ENCODE measurements at regions not wholly inside any gene's neighbourhood (a gene's known extent, or its start where the extent isn't known, plus 50 kb on each side); places are given as distances from the start of the nearest gene placed in this dataset.

- H3K36me3 ChIP-seq (ENCODE audit: control insufficient read depth, low read length), result no peaks in the 10 kb centered on the region
- H4K20me1 ChIP-seq (ENCODE audit: control insufficient read depth, insufficient read depth, low read depth, low read length), result no peaks in the 10 kb centered on the region
- no peak for TF ChIP-seq EZH2phosphoT487 (IDR thresholded peaks at IDR 0.05; ENCODE audit: borderline replicate concordance, low read length)
- TF ChIP-seq, protein P1, sequence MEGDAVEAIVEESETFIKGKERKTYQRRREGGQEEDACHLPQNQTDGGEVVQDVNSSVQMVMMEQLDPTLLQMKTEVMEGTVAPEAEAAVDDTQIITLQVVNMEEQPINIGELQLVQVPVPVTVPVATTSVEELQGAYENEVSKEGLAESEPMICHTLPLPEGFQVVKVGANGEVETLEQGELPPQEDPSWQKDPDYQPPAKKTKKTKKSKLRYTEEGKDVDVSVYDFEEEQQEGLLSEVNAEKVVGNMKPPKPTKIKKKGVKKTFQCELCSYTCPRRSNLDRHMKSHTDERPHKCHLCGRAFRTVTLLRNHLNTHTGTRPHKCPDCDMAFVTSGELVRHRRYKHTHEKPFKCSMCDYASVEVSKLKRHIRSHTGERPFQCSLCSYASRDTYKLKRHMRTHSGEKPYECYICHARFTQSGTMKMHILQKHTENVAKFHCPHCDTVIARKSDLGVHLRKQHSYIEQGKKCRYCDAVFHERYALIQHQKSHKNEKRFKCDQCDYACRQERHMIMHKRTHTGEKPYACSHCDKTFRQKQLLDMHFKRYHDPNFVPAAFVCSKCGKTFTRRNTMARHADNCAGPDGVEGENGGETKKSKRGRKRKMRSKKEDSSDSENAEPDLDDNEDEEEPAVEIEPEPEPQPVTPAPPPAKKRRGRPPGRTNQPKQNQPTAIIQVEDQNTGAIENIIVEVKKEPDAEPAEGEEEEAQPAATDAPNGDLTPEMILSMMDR (IDR thresholded peaks at IDR 0.05; ENCODE audit: low read depth, low read length, poor library complexity, severe bottlenecking), result no peak
- no peak overlapping the region for H3K4me2 ChIP-seq (ENCODE audit: low read length)
- H3F3A ChIP-seq (ENCODE audit: control insufficient read depth, insufficient read depth), result no peaks in the 10 kb centered on the region
- no peaks in the 10 kb centered on the region for H3K4me1 ChIP-seq (ENCODE audit: control insufficient read depth, low read length)
- H3K27me3 ChIP-seq (ENCODE audit: control insufficient read depth, low read length), result no peaks in the 10 kb centered on the region
- H3K9me3 ChIP-seq (ENCODE audit: control insufficient read depth, insufficient read depth, low read length), result no peaks in the 10 kb centered on the region
- H3K79me2 ChIP-seq (ENCODE audit: control insufficient read depth, low read length), result no peaks in the 10 kb centered on the region
- H3K9me2 ChIP-seq (replicated peaks; ENCODE audit: control insufficient read depth, low read length), result no peaks in the 10 kb centered on the region
- no peak overlapping the region for H3K4me3 ChIP-seq (ENCODE audit: low read length)
- no peak overlapping the region for H3K27ac ChIP-seq (ENCODE audit: low read depth, low read length)
Measured at GRCh38 chr1:82392513-82392912, 591.8 kb downstream of the ADGRL2 start.

DNA sequence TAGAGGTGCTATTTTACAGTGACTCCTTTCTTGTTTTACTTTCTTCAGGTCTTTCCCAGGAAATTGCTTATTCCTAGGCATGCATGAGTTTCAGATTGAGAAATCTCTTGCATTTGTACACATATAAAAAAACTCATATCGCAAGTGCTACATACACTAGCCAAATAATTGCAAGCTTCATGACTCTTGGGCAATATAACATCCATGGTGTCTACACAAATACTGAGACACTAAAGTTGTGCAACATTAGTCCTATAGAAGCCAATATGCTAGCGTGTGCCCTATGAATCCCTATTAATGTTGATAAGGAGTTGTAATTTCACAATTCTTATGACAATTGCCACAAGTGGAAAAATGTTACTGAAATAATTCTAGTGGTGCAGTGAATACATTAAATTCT, 591.0 kb downstream of the ADGRL2 start:
- no peaks in the 10 kb centered on the region for H3K4me1 ChIP-seq (ENCODE audit: control insufficient read depth, low read length)
- H3F3A ChIP-seq (ENCODE audit: control insufficient read depth, insufficient read depth), result no peaks in the 10 kb centered on the region
- no peak overlapping the region for H3K4me2 ChIP-seq (ENCODE audit: low read length)
- no peaks in the 10 kb centered on the region for H3K9me2 ChIP-seq (replicated peaks; ENCODE audit: control insufficient read depth, low read length)
- no peaks in the 10 kb centered on the region for H3K9me3 ChIP-seq (ENCODE audit: control insufficient read depth, insufficient read depth, low read length)
- H3K36me3 ChIP-seq (ENCODE audit: control insufficient read depth, low read length), result no peaks in the 10 kb centered on the region
- H3K27me3 ChIP-seq (ENCODE audit: control insufficient read depth, low read length), result no peaks in the 10 kb centered on the region
- H3K4me3 ChIP-seq (ENCODE audit: low read length), result no peak overlapping the region
- H3K79me2 ChIP-seq (ENCODE audit: control insufficient read depth, low read length), result no peaks in the 10 kb centered on the region
- H4K20me1 ChIP-seq (ENCODE audit: control insufficient read depth, insufficient read depth, low read depth, low read length), result no peaks in the 10 kb centered on the region
- H3K27ac ChIP-seq (ENCODE audit: low read depth, low read length), result no peak overlapping the region
- TF ChIP-seq, protein P1 (IDR thresholded peaks at IDR 0.05; ENCODE audit: low read depth, low read length, poor library complexity, severe bottlenecking), result no peak
- TF ChIP-seq EZH2phosphoT487 (IDR thresholded peaks at IDR 0.05; ENCODE audit: borderline replicate concordance, low read length), result no peak

DNA sequence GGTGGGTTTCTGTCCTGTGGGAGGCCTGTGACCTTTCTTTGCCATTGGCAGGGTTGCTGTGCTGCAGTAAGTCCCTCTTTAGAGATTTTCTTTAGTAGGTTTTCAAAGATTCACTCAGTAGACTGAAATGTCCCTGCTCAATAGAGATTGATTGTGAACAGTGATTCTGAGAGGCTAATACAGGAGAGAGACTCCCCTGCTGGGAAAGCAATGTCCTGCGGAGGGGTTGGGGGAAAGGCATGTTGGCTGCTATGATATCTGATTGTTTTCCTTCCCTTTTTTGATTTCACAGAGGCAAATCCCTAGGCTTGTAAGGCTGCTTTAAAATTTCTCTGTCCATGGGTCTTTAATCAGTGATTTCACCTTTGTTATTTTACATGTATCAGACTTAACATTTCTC, 589.9 kb downstream of the ADGRL2 start:
- no peak overlapping the region for H3K4me2 ChIP-seq (ENCODE audit: low read length)
- no peaks in the 10 kb centered on the region for H3K27me3 ChIP-seq (ENCODE audit: control insufficient read depth, low read length)
- no peaks in the 10 kb centered on the region for H3F3A ChIP-seq (ENCODE audit: control insufficient read depth, insufficient read depth)
- no peak for TF ChIP-seq EZH2phosphoT487 (IDR thresholded peaks at IDR 0.05; ENCODE audit: borderline replicate concordance, low read length)
- TF ChIP-seq, protein P1 (IDR thresholded peaks at IDR 0.05; ENCODE audit: low read depth, low read length, poor library complexity, severe bottlenecking), result no peak
- H3K79me2 ChIP-seq (ENCODE audit: control insufficient read depth, low read length), result no peaks in the 10 kb centered on the region
- no peaks in the 10 kb centered on the region for H3K36me3 ChIP-seq (ENCODE audit: control insufficient read depth, low read length)
- no peaks in the 10 kb centered on the region for H3K4me1 ChIP-seq (ENCODE audit: control insufficient read depth, low read length)
- H3K27ac ChIP-seq (ENCODE audit: low read depth, low read length), result no peak overlapping the region
- no peak overlapping the region for H3K4me3 ChIP-seq (ENCODE audit: low read length)
- H3K9me2 ChIP-seq (replicated peaks; ENCODE audit: control insufficient read depth, low read length), result no peaks in the 10 kb centered on the region
- no peaks in the 10 kb centered on the region for H4K20me1 ChIP-seq (ENCODE audit: control insufficient read depth, insufficient read depth, low read depth, low read length)
- no peaks in the 10 kb centered on the region for H3K9me3 ChIP-seq (ENCODE audit: control insufficient read depth, insufficient read depth, low read length)

- Histone ChIP-seq H4K20me1 (ENCODE audit: control insufficient read depth, insufficient read depth, low read depth, low read length) (no peaks in the 10 kb centered on the region), H3K27ac (ENCODE audit: low read depth, low read length) (no peak overlapping the region), H3K9me2 (replicated peaks; ENCODE audit: control insufficient read depth, low read length) (no peaks in the 10 kb centered on the region), H3K27me3 (ENCODE audit: control insufficient read depth, low read length) (no peaks in the 10 kb centered on the region), H3K79me2 (ENCODE audit: control insufficient read depth, low read length) (no peaks in the 10 kb centered on the region), H3K4me3 (ENCODE audit: low read length) (no peak overlapping the region), H3K36me3 (ENCODE audit: control insufficient read depth, low read length) (no peaks in the 10 kb centered on the region), H3K4me2 (ENCODE audit: low read length) (no peak overlapping the region), H3K9me3 (ENCODE audit: control insufficient read depth, insufficient read depth, low read length) (no peaks in the 10 kb centered on the region), H3F3A (ENCODE audit: control insufficient read depth, insufficient read depth) (no peaks in the 10 kb centered on the region), H3K4me1 (ENCODE audit: control insufficient read depth, low read length) (no peaks in the 10 kb centered on the region)
- TF ChIP-seq, protein P1 (IDR thresholded peaks at IDR 0.05; ENCODE audit: low read depth, low read length, poor library complexity, severe bottlenecking), result no peak
- no peak for TF ChIP-seq EZH2phosphoT487 (IDR thresholded peaks at IDR 0.05; ENCODE audit: borderline replicate concordance, low read length)
Measured at GRCh38 chr1:82388679-82389078, 587.9 kb downstream of the ADGRL2 start.
